H1 (cell line): ENCODE measurements at regions not wholly inside any gene's neighbourhood (a gene's known extent, or its start where the extent isn't known, plus 50 kb on each side); places are given as distances from the start of the nearest gene placed in this dataset.

Experiments
- CTCF ChIP-seq, 3 experiments: IDR thresholded peaks; 1 replicate in 2 of 3; 2 replicates in 1 of 3; pipeline versions ENCODE4 v1.5.1 to v1.6.1; 2011; ENCODE audit warnings: low read length in 3 of 3, mild to moderate bottlenecking in 3 of 3, inconsistent platforms in 2 of 3, low read depth in 1 of 3, moderate library complexity in 1 of 3; ENCODE audit not compliant: insufficient read depth in 1 of 3; ENCODE audit errors: control extremely low read depth in 1 of 3
- EP300 ChIP-seq, 2 experiments: IDR thresholded peaks; 1 replicate in 1 of 2; 2 replicates in 1 of 2; pipeline ENCODE4 v1.6.1; 2011 to 2012; ENCODE audit warnings: low read depth in 2 of 2, low read length in 2 of 2, mild to moderate bottlenecking in 2 of 2, borderline replicate concordance in 1 of 2, inconsistent platforms in 1 of 2, moderate library complexity in 1 of 2
- MAX ChIP-seq: IDR thresholded peaks from 2 replicates; pipeline ENCODE4 v1.6.1; 2012; ENCODE audit warnings: inconsistent platforms
- NRF1 ChIP-seq: IDR thresholded peaks from 2 replicates; pipeline ENCODE4 v1.6.1; 2011; ENCODE audit warnings: mild to moderate bottlenecking, low read depth, low read length, improper control_type of control experiment
- PHF8 ChIP-seq: fragments of 200-600 bp; sonication (generic); conservative IDR thresholded peaks from 2 replicates; pipeline ENCODE4 v1.7.1; 2012; ENCODE audit warnings: low read depth, mild to moderate bottlenecking, inconsistent platforms, low read length, moderate library complexity
- POLR2A ChIP-seq, 2 experiments: IDR thresholded peaks; 1 replicate in 1 of 2; 2 replicates in 1 of 2; pipeline ENCODE4 v1.6.1; 2011; ENCODE audit warnings: low read depth in 2 of 2, low read length in 2 of 2, mild to moderate bottlenecking in 2 of 2; ENCODE audit errors: control extremely low read depth in 1 of 2
- POLR2AphosphoS5 ChIP-seq: IDR thresholded peaks from 2 replicates; pipeline ENCODE4 v1.6.1; 2011; ENCODE audit warnings: low read depth, low read length
- RAD21 ChIP-seq, 2 experiments: IDR thresholded peaks in 1 of 2; conservative IDR thresholded peaks in 1 of 2; 2 replicates each; pipeline ENCODE4 v1.6.1; 2011; ENCODE audit warnings: low read depth in 2 of 2, low read length in 2 of 2, improper control_type of control experiment in 1 of 2, inconsistent platforms in 1 of 2, mild to moderate bottlenecking in 1 of 2, moderate library complexity in 1 of 2
- ZNF274 ChIP-seq: IDR thresholded peaks from 2 replicates; pipeline ENCODE4 v1.7.0; 2012; ENCODE audit warnings: low read length, borderline replicate concordance; ENCODE audit errors: extremely low read depth

GRCh38 chr6:21504790-21505189, 88.8 kb upstream of the SOX4 start:
- TF ChIP-seq MAX (no peak), POLR2AphosphoS5 (no peak), CTCF (IDR thresholded peaks at IDR 0.05; ENCODE audit: control extremely low read depth in 1 of 3, insufficient read depth in 1 of 3, low read depth in 1 of 3, low read length in 3 of 3) (no peak), EP300 (IDR thresholded peaks at IDR 0.05; ENCODE audit: borderline replicate concordance in 1 of 2, low read depth in 2 of 2, low read length in 2 of 2) (no peak), RAD21 (IDR thresholded peaks at IDR 0.05 in 1 of 2, conservative IDR thresholded peaks at IDR 0.05 in 1 of 2; ENCODE audit: low read depth in 2 of 2, low read length in 2 of 2) (no peak), PHF8 (no peak), NRF1 (no peak), POLR2A (IDR thresholded peaks at IDR 0.05; ENCODE audit: control extremely low read depth in 1 of 2, low read depth in 2 of 2, low read length in 2 of 2) (no peak), ZNF274 (no peak)
